GM23248 (cell line): ENCODE measurements at regions not wholly inside any gene's neighbourhood (a gene's known extent, or its start where the extent isn't known, plus 50 kb on each side); places are given as distances from the start of the nearest gene placed in this dataset.

Source experiments
- EZH2 ChIP-seq: fragments of 200-600 bp; sonication (generic); IDR thresholded peaks from 2 replicates; pipeline ENCODE4 v1.6.1; 2018; ENCODE audit warnings: antibody characterized with exemption, mild to moderate bottlenecking; ENCODE audit not compliant: insufficient read depth, poor library complexity, severe bottlenecking
- EZH2phosphoT487 ChIP-seq: fragments of 200-600 bp; sonication (generic); IDR thresholded peaks from 2 replicates; pipeline ENCODE4 v1.6.1; 2018; ENCODE audit warnings: antibody characterized with exemption, moderate library complexity, mild to moderate bottlenecking, low read depth; ENCODE audit not compliant: insufficient read depth

- no peak for TF ChIP-seq EZH2
- TF ChIP-seq EZH2phosphoT487: no peak
Observed at GRCh38 chr18:70405052-70405451, 116.2 kb downstream of the SOCS6 start.
